GM23338 (cell line): ENCODE measurements at regions not wholly inside any gene's neighbourhood (a gene's known extent, or its start where the extent isn't known, plus 50 kb on each side); places are given as distances from the start of the nearest gene placed in this dataset.

Experiments used
- ATAC-seq: fragments of 200-7000 bp; cut with Tn5 transposase; 3 replicates; pipeline ENCODE4 v1.9.1; 2020
- DNase-seq: peaks from one replicate; pipeline ENCODE4 v3.0.0-alpha.2; 2015; ENCODE audit warnings: low spot score
- H2AFZ ChIP-seq: fragments of 200-600 bp; sonication (generic); 2 replicates; pipeline ENCODE4 v1.8.0; 2016; ENCODE audit warnings: antibody characterized with exemption, mild to moderate bottlenecking, moderate library complexity
- H3F3A ChIP-seq: fragments of 200-600 bp; sonication (generic); replicated peaks from 2 replicates; pipeline ENCODE4 v1.8.0; 2017; ENCODE audit warnings: antibody characterized with exemption, mixed run types, low read depth
- H3K27ac ChIP-seq: fragments of 200-600 bp; sonication (generic); 2 replicates; pipeline ENCODE4 v1.6.1; 2016; ENCODE audit warnings: low read depth
- H3K27me3 ChIP-seq: fragments of 200-600 bp; sonication (generic); 2 replicates; pipeline ENCODE4 v1.8.0; 2016; ENCODE audit warnings: mild to moderate bottlenecking, mixed run types, moderate library complexity; ENCODE audit not compliant: insufficient read depth
- H3K36me3 ChIP-seq: fragments of 200-600 bp; sonication (generic); 2 replicates; pipeline ENCODE4 v1.8.0; 2016; ENCODE audit warnings: mild to moderate bottlenecking; ENCODE audit not compliant: insufficient read depth
- H3K4me1 ChIP-seq: fragments of 200-600 bp; sonication (generic); 2 replicates; pipeline ENCODE4 v1.8.0; 2016; ENCODE audit warnings: mild to moderate bottlenecking, moderate library complexity; ENCODE audit not compliant: insufficient read depth
- H3K4me2 ChIP-seq: fragments of 200-600 bp; sonication (generic); 2 replicates; pipeline ENCODE4 v1.7.1; 2017; ENCODE audit warnings: mixed run types
- H3K4me3 ChIP-seq: fragments of 200-600 bp; sonication (generic); 2 replicates; pipeline ENCODE4 v1.6.1; 2016; ENCODE audit warnings: mixed run types
- H3K79me2 ChIP-seq: fragments of 200-600 bp; sonication (generic); replicated peaks from 2 replicates; pipeline ENCODE4 v1.8.0; 2017; ENCODE audit warnings: mild to moderate bottlenecking; ENCODE audit not compliant: insufficient read depth
- H3K9me2 ChIP-seq: fragments of 200-600 bp; sonication (generic); 2 replicates; pipeline ENCODE4 v1.8.0; 2017; ENCODE audit not compliant: insufficient read depth
- H4K20me1 ChIP-seq: fragments of 200-600 bp; sonication (generic); replicated peaks from 2 replicates; pipeline ENCODE4 v1.8.0; 2017; ENCODE audit warnings: mild to moderate bottlenecking; ENCODE audit not compliant: insufficient read depth
- H3K27ac Mint-ChIP-seq: 2 replicates; pipeline ENCODE4 v1.8.0; 2020; ENCODE audit warnings: inconsistent platforms, mild to moderate bottlenecking, moderate library complexity, mixed read lengths
- H3K27me3 Mint-ChIP-seq: 3 replicates; pipeline ENCODE4 v1.8.0; 2022; ENCODE audit warnings: low read depth, mild to moderate bottlenecking, moderate library complexity, mixed read lengths, inconsistent platforms; ENCODE audit not compliant: insufficient read depth, poor library complexity
- H3K36me3 Mint-ChIP-seq: 3 replicates; pipeline ENCODE4 v1.8.0; 2021; ENCODE audit warnings: low read depth, mild to moderate bottlenecking, inconsistent platforms, moderate library complexity, mixed read lengths
- H3K4me1 Mint-ChIP-seq: 3 replicates; pipeline ENCODE4 v1.8.0; 2020; ENCODE audit warnings: mild to moderate bottlenecking, inconsistent platforms, mixed read lengths
- H3K4me3 Mint-ChIP-seq: 3 replicates; pipeline ENCODE4 v1.8.0; 2021; ENCODE audit warnings: moderate library complexity, mild to moderate bottlenecking, inconsistent platforms, mixed read lengths
- H3K9me3 Mint-ChIP-seq: 3 replicates; pipeline ENCODE4 v1.8.0; 2020; ENCODE audit warnings: moderate library complexity, mild to moderate bottlenecking, inconsistent platforms, mixed read lengths
- CREB1 ChIP-seq: fragments of 250-450 bp; sonication (Bioruptor Pico); IDR thresholded peaks from 2 replicates; pipeline ENCODE4 v1.5.0; 2020; ENCODE audit warnings: low read depth, mild to moderate bottlenecking, moderate library complexity
- EZH2 ChIP-seq: fragments of 200-600 bp; sonication (generic); IDR thresholded peaks from one replicate; pipeline ENCODE4 v1.8.0; 2017; ENCODE audit warnings: antibody characterized with exemption, mild to moderate bottlenecking, low read depth; ENCODE audit not compliant: unreplicated experiment
- JUNB ChIP-seq: IDR thresholded peaks from one replicate; pipeline ENCODE4 v1.6.1; 2016; ENCODE audit warnings: antibody characterized with exemption; ENCODE audit not compliant: unreplicated experiment
- POLR2AphosphoS5 ChIP-seq: IDR thresholded peaks from 2 replicates; pipeline ENCODE4 v1.6.1; 2016; ENCODE audit warnings: antibody characterized with exemption, low read depth
- STAT1 ChIP-seq: IDR thresholded peaks from one replicate; pipeline ENCODE4 v1.6.1; 2016; ENCODE audit warnings: antibody characterized with exemption; ENCODE audit not compliant: unreplicated experiment
- ZNF114 ChIP-seq: fragments of 250-450 bp; sonication (Bioruptor Pico); IDR thresholded peaks from 2 replicates; pipeline ENCODE4 v1.5.0; 2020; ENCODE audit warnings: mild to moderate bottlenecking, moderate library complexity
- TF ChIP-seq, protein P1 (sequence below), 2 experiments: fragments of 200-600 bp in 1 of 2; sonication (generic) in 1 of 2; conservative IDR thresholded peaks; 2 replicates each; pipeline versions ENCODE4 v1.5.1 to v1.6.1; 2016 to 2017; ENCODE audit warnings: antibody characterized with exemption in 2 of 2, low read depth in 2 of 2, mild to moderate bottlenecking in 2 of 2, moderate library complexity in 1 of 2
- TF ChIP-seq, protein P2 (sequence below): IDR thresholded peaks from 2 replicates; pipeline ENCODE4 v1.6.1; 2016; ENCODE audit warnings: antibody characterized with exemption
- TF ChIP-seq, protein P3 (sequence below): IDR thresholded peaks from one replicate; pipeline ENCODE4 v1.6.1; 2018; ENCODE audit warnings: antibody characterized with exemption; ENCODE audit not compliant: unreplicated experiment
- TF ChIP-seq, protein P4 (sequence below): fragments of 250-450 bp; sonication (Bioruptor Pico); IDR thresholded peaks from 2 replicates; pipeline ENCODE4 v1.5.0; 2020; ENCODE audit warnings: mild to moderate bottlenecking, moderate library complexity

DNA sequence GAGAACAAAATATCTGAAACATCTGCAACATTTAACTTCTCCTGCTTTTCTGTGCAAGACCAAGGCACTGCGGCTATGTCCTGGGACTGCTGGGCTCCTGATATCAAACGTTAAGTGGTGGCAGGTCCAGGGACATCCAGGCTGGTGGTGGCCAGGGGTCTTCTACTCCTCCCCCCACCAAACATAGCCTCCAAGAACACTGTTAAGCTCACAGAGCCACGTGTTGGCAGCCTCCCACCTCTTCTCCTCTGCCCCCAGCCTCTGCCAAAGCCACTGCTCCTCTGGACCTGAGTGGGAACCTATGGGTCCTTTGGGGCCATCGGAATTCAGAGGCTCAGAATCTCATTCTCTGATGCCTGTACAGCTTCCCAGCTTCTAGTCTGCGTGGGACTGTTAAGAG, 325.7 kb downstream of the ARRDC4 start:
- Mint-ChIP-seq H3K4me1 (peaks cover 10% of the 10 kb centered on the region), H3K27ac (no peak overlapping the region), H3K4me3 (no peak overlapping the region), H3K27me3 (peaks cover 6% of the 10 kb centered on the region), H3K36me3 (no peaks in the 10 kb centered on the region), H3K9me3 (no peaks in the 10 kb centered on the region)
- H4K20me1 ChIP-seq = no peaks in the 10 kb centered on the region
- no peak overlapping the region for H3K4me3 ChIP-seq
- TF ChIP-seq, protein P1, sequence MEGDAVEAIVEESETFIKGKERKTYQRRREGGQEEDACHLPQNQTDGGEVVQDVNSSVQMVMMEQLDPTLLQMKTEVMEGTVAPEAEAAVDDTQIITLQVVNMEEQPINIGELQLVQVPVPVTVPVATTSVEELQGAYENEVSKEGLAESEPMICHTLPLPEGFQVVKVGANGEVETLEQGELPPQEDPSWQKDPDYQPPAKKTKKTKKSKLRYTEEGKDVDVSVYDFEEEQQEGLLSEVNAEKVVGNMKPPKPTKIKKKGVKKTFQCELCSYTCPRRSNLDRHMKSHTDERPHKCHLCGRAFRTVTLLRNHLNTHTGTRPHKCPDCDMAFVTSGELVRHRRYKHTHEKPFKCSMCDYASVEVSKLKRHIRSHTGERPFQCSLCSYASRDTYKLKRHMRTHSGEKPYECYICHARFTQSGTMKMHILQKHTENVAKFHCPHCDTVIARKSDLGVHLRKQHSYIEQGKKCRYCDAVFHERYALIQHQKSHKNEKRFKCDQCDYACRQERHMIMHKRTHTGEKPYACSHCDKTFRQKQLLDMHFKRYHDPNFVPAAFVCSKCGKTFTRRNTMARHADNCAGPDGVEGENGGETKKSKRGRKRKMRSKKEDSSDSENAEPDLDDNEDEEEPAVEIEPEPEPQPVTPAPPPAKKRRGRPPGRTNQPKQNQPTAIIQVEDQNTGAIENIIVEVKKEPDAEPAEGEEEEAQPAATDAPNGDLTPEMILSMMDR (conservative IDR thresholded peaks at IDR 0.05; ENCODE audit: low read depth in 2 of 2) = no peak
- TF ChIP-seq CREB1 (CRISPR knock-in tag) = no peak
- TF ChIP-seq POLR2AphosphoS5 = no peak
- TF ChIP-seq STAT1 = no peak
- no peak for DNase-seq
- no peak overlapping the region for H3K4me2 ChIP-seq
- ATAC-seq = no peak
- no peaks in the 10 kb centered on the region for H3K79me2 ChIP-seq
- no peaks in the 10 kb centered on the region for H3K36me3 ChIP-seq
- no peaks in the 10 kb centered on the region for H3K27me3 ChIP-seq
- no peak overlapping the region for H2AFZ ChIP-seq
- H3K9me2 ChIP-seq = no peaks in the 10 kb centered on the region
- H3K4me1 ChIP-seq = no peaks in the 10 kb centered on the region
- H3F3A ChIP-seq = no peaks in the 10 kb centered on the region
- no peak overlapping the region for H3K27ac ChIP-seq

DNA sequence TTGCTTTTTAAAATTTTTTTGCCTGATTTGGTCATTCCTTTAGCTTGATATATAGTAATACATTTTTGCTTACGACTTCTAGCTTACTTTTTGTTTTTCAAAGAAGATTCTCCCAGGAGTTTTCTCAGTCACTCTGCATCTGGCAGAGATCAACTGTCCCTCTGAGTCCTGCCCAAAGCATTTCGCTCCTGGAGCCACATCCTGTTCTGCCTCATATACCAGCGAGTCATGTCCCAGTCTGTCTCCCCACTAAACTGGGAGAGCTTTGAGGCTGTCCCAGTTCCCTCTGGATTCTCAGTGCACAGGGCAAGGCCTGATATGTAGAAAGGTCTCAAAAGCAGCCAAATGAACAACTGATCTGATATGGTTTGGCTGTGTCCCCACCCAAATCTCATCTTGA, 326.3 kb downstream of the ARRDC4 start:
- Histone ChIP-seq H3K27me3 (no peaks in the 10 kb centered on the region), H3K4me2 (no peak overlapping the region), H3F3A (no peaks in the 10 kb centered on the region), H3K9me2 (no peaks in the 10 kb centered on the region), H2AFZ (no peak overlapping the region), H3K79me2 (no peaks in the 10 kb centered on the region), H3K4me3 (no peak overlapping the region), H3K27ac (no peak overlapping the region), H3K4me1 (no peaks in the 10 kb centered on the region), H3K36me3 (no peaks in the 10 kb centered on the region), H4K20me1 (no peaks in the 10 kb centered on the region)
- ATAC-seq (no peak), DNase-seq (no peak)
- Mint-ChIP-seq H3K4me3 (no peak overlapping the region), H3K36me3 (no peaks in the 10 kb centered on the region), H3K27ac (0 out of 2 replicates have a peak overlapping the region, but pooled peaks have one; percentile 51), H3K9me3 (no peaks in the 10 kb centered on the region), H3K27me3 (peaks cover 6% of the 10 kb centered on the region), H3K4me1 (peaks cover 9% of the 10 kb centered on the region)
- no peak for TF ChIP-seq JUNB
- TF ChIP-seq, protein P2, sequence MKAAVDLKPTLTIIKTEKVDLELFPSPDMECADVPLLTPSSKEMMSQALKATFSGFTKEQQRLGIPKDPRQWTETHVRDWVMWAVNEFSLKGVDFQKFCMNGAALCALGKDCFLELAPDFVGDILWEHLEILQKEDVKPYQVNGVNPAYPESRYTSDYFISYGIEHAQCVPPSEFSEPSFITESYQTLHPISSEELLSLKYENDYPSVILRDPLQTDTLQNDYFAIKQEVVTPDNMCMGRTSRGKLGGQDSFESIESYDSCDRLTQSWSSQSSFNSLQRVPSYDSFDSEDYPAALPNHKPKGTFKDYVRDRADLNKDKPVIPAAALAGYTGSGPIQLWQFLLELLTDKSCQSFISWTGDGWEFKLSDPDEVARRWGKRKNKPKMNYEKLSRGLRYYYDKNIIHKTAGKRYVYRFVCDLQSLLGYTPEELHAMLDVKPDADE = no peak
- TF ChIP-seq ZNF114 (CRISPR knock-in tag) = no peak
- TF ChIP-seq, protein P3, sequence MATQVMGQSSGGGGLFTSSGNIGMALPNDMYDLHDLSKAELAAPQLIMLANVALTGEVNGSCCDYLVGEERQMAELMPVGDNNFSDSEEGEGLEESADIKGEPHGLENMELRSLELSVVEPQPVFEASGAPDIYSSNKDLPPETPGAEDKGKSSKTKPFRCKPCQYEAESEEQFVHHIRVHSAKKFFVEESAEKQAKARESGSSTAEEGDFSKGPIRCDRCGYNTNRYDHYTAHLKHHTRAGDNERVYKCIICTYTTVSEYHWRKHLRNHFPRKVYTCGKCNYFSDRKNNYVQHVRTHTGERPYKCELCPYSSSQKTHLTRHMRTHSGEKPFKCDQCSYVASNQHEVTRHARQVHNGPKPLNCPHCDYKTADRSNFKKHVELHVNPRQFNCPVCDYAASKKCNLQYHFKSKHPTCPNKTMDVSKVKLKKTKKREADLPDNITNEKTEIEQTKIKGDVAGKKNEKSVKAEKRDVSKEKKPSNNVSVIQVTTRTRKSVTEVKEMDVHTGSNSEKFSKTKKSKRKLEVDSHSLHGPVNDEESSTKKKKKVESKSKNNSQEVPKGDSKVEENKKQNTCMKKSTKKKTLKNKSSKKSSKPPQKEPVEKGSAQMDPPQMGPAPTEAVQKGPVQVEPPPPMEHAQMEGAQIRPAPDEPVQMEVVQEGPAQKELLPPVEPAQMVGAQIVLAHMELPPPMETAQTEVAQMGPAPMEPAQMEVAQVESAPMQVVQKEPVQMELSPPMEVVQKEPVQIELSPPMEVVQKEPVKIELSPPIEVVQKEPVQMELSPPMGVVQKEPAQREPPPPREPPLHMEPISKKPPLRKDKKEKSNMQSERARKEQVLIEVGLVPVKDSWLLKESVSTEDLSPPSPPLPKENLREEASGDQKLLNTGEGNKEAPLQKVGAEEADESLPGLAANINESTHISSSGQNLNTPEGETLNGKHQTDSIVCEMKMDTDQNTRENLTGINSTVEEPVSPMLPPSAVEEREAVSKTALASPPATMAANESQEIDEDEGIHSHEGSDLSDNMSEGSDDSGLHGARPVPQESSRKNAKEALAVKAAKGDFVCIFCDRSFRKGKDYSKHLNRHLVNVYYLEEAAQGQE = no peak
- TF ChIP-seq, protein P4, sequence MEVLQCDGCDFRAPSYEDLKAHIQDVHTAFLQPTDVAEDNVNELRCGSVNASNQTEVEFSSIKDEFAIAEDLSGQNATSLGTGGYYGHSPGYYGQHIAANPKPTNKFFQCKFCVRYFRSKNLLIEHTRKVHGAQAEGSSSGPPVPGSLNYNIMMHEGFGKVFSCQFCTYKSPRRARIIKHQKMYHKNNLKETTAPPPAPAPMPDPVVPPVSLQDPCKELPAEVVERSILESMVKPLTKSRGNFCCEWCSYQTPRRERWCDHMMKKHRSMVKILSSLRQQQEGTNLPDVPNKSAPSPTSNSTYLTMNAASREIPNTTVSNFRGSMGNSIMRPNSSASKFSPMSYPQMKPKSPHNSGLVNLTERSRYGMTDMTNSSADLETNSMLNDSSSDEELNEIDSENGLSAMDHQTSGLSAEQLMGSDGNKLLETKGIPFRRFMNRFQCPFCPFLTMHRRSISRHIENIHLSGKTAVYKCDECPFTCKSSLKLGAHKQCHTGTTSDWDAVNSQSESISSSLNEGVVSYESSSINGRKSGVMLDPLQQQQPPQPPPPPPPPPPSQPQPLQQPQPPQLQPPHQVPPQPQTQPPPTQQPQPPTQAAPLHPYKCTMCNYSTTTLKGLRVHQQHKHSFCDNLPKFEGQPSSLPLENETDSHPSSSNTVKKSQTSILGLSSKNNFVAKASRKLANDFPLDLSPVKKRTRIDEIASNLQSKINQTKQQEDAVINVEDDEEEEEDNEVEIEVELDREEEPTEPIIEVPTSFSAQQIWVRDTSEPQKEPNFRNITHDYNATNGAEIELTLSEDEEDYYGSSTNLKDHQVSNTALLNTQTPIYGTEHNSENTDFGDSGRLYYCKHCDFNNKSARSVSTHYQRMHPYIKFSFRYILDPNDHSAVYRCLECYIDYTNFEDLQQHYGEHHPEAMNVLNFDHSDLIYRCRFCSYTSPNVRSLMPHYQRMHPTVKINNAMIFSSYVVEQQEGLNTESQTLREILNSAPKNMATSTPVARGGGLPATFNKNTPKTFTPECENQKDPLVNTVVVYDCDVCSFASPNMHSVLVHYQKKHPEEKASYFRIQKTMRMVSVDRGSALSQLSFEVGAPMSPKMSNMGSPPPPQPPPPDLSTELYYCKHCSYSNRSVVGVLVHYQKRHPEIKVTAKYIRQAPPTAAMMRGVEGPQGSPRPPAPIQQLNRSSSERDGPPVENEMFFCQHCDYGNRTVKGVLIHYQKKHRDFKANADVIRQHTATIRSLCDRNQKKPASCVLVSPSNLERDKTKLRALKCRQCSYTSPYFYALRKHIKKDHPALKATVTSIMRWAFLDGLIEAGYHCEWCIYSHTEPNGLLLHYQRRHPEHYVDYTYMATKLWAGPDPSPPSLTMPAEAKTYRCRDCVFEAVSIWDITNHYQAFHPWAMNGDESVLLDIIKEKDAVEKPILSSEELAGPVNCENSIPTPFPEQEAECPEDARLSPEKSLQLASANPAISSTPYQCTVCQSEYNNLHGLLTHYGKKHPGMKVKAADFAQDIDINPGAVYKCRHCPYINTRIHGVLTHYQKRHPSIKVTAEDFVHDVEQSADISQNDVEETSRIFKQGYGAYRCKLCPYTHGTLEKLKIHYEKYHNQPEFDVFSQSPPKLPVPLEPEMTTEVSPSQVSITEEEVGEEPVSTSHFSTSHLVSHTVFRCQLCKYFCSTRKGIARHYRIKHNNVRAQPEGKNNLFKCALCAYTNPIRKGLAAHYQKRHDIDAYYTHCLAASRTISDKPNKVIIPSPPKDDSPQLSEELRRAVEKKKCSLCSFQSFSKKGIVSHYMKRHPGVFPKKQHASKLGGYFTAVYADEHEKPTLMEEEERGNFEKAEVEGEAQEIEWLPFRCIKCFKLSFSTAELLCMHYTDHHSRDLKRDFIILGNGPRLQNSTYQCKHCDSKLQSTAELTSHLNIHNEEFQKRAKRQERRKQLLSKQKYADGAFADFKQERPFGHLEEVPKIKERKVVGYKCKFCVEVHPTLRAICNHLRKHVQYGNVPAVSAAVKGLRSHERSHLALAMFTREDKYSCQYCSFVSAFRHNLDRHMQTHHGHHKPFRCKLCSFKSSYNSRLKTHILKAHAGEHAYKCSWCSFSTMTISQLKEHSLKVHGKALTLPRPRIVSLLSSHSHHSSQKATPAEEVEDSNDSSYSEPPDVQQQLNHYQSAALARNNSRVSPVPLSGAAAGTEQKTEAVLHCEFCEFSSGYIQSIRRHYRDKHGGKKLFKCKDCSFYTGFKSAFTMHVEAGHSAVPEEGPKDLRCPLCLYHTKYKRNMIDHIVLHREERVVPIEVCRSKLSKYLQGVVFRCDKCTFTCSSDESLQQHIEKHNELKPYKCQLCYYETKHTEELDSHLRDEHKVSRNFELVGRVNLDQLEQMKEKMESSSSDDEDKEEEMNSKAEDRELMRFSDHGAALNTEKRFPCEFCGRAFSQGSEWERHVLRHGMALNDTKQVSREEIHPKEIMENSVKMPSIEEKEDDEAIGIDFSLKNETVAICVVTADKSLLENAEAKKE (CRISPR knock-in tag) = no peak
- TF ChIP-seq STAT1 = no peak
- no peak for TF ChIP-seq EZH2
